ENCODE measurements at regions not wholly inside any gene's neighbourhood (a gene's known extent, or its start where the extent isn't known, plus 50 kb on each side); places are given as distances from the start of the nearest gene placed in this dataset.

- no peak for DNase-seq
- no peaks in the 10 kb centered on the region for H3K4me1 ChIP-seq
- no peak overlapping the region for H3K27ac ChIP-seq
- intact Hi-C loops (cut with DNase I; ENCODE audit: low total_unique reads): no loop called here
- H3K4me3 ChIP-seq: no peak overlapping the region
- H3K9me3 ChIP-seq: peaks cover 0 to 4% (median 0%) of the 10 kb centered on the region in 3 donors
- TF ChIP-seq CTCF (IDR thresholded peaks at IDR 0.05): no peak
- H3K27me3 ChIP-seq: no peaks in the 10 kb centered on the region
- H3K36me3 ChIP-seq: no peaks in the 10 kb centered on the region
Measured at GRCh38 chr7:127484954-127485353, 92.4 kb upstream of the ZNF800 start.

DNA sequence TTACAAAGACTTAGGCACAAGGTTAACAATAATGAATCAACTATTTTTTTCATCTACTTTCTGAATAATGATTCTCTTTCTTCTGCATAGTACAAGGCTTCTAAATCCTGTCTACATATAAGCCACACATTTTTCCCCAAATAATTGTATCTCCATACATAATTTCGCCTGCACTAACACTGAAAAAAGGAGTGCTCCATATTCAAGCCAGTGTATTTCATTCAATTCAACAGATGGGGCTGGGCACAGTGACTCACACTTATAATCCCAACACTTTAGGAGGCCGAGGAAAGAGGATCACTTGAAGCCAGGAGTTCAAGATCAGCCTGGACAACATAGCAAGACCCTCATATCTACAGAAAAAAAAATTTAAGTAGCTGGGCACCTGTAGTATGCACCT, 86.0 kb upstream of the ZNF800 start:
- no peak for DNase-seq
- H3K4me1 ChIP-seq: no peaks in the 10 kb centered on the region
- no peak overlapping the region for H3K4me3 ChIP-seq
- intact Hi-C loops (cut with DNase I; ENCODE audit: low total_unique reads): no loop called here
- H3K9me3 ChIP-seq: no peaks in the 10 kb centered on the region
- H3K27me3 ChIP-seq: no peaks in the 10 kb centered on the region
- H3K36me3 ChIP-seq: no peaks in the 10 kb centered on the region
- H3K27ac ChIP-seq: no peak overlapping the region
- no peak for TF ChIP-seq CTCF (IDR thresholded peaks at IDR 0.05)

GRCh38 chr7:127478024-127478355, 85.5 kb upstream of the ZNF800 start:
- TF ChIP-seq CTCF (IDR thresholded peaks at IDR 0.05): no peak
- Histone ChIP-seq H3K27ac (no peak overlapping the region), H3K27me3 (no peaks in the 10 kb centered on the region), H3K36me3 (no peaks in the 10 kb centered on the region), H3K4me3 (no peak overlapping the region), H3K4me1 (no peaks in the 10 kb centered on the region), H3K9me3 (no peaks in the 10 kb centered on the region)
- intact Hi-C loops (cut with DNase I; ENCODE audit: low total_unique reads): no loop called here
- DNase-seq: no peak

DNA sequence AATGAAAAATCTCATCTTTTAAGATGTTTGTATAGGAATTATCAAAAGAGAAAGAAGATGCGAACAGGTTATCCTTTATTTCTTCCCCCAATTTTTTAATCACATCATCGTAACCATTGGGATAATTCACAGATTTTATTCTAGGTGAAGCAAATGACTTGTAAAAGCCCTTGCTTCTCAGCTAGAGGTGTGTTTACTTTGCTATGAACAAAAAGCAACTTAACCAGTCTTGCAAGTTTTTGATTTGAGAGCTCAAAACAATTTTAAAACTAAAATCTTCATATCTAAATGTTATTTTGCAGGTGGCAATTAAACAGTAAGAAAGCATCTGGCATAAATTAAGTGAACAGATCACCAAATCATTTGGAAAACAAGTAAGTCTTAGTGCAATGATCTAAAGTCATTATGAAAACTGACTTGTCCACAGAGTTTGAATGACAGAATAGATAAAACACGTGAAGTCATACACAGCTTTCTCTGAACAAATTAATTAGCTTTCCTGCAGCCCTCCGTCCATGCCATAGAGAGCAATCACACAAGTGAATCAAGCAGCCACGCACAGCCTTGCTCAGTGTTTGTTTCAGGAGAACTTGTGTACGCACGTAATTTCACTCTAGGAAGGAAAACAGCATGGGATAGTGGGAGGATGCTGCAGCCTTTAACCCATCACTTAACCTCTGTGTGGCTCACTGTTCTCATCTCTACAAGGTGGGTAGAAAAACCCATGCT, 85.0 kb upstream of the ZNF800 start:
- no peaks in the 10 kb centered on the region for H3K9me3 ChIP-seq
- no peak overlapping the region for H3K27ac ChIP-seq
- no peak for DNase-seq
- intact Hi-C loops (cut with DNase I; ENCODE audit: low total_unique reads): no loop called here
- H3K36me3 ChIP-seq: no peaks in the 10 kb centered on the region
- no peaks in the 10 kb centered on the region for H3K4me1 ChIP-seq
- H3K27me3 ChIP-seq: no peaks in the 10 kb centered on the region
- no peak for TF ChIP-seq CTCF (IDR thresholded peaks at IDR 0.05)
- no peak overlapping the region for H3K4me3 ChIP-seq

DNA sequence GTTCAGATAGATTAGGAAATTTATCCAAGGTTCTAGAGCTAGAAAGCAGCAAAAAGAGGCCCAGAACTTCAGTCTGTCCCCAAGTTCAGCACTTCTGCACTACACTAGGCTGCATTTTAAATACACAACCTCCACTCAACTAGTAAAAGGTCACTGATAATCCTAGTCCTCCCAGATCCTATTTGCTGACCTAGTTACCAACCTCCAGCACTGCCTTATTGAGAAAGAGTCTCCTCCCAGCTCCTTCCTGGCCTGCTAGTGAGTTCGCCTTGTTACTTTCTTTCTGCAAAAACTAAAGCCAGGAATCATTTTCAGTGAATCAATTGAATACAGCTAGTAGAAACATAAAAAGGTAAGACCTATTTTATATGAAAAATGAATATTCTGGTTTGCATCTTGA, 84.1 kb upstream of the ZNF800 start:
- no peaks in the 10 kb centered on the region for H3K27me3 ChIP-seq
- no peaks in the 10 kb centered on the region for H3K4me1 ChIP-seq
- intact Hi-C loops (cut with DNase I; ENCODE audit: low total_unique reads): no loop called here
- H3K4me3 ChIP-seq: no peak overlapping the region
- H3K9me3 ChIP-seq: no peaks in the 10 kb centered on the region
- no peak for TF ChIP-seq CTCF (IDR thresholded peaks at IDR 0.05)
- no peak for DNase-seq
- no peak overlapping the region for H3K27ac ChIP-seq
- no peaks in the 10 kb centered on the region for H3K36me3 ChIP-seq

DNA sequence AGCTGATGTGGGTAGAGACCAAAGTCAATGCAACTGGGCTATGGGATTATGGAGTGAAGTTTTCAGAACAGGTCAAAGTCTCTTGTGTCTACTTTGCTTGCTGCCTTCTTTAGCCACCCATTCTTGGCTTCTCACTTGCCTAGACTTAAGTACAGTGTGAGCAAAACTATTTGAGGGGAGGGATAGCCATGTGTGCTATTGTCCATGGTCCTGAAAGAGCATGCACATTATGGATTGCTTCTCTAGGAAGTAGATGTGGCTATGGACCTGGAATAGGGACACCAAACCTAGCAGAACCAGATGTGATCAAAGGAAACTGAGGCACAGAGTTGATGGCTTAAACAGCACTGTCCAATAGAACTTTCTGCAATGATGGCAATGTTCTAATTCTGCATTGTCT, 81.9 kb upstream of the ZNF800 start:
- Histone ChIP-seq H3K4me3 (no peak overlapping the region), H3K27ac (no peak overlapping the region), H3K27me3 (no peaks in the 10 kb centered on the region), H3K36me3 (no peaks in the 10 kb centered on the region), H3K9me3 (peaks cover 0 to 5% (median 0%) of the 10 kb centered on the region in 3 donors), H3K4me1 (no peaks in the 10 kb centered on the region)
- TF ChIP-seq CTCF (IDR thresholded peaks at IDR 0.05): no peak
- DNase-seq: no peak
- intact Hi-C loops (cut with DNase I; ENCODE audit: low total_unique reads): no loop called here

All from tibial artery (tissue), 4 donors.